ENCODE measurements at regions not wholly inside any gene's neighbourhood (a gene's known extent, or its start where the extent isn't known, plus 50 kb on each side); places are given as distances from the start of the nearest gene placed in this dataset.

DNA sequence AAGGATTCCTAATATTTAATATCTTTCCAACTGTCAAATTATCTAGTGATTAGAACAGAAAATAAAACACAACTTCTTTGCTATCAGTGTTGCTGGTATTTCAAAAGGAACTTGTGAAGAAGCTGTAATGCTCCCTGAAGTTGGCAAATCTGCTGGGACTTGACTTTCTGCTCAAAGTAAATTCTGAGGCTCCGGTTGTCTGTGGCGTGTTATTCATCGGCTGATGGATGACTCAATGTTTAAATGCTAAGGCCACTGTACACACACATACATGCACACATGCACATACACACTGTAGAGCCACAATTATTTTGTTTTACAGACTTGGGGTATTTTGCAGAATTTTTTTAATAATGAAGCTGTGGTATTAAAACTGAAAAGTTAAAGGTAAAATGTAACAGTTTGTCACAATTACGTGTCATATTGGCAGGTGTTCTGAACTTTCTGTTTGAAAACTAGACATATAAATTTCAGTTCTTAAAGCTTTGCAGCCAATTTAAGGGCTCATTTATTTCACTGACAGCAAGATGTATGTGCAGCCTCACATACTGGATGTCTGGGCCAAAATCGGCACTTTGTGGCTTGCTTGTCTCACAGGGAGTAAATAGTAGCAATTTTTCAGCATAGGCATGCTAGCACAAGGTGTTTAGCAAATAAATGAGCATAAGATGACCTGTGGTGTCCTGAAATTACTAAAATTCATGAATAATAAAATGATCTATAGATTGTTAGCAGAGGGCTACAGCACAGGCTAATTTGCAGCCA lies 1691.7 kb upstream of the PCDH20 start:
- no peak for DNase-seq (ENCODE audit: low read depth)

DNA sequence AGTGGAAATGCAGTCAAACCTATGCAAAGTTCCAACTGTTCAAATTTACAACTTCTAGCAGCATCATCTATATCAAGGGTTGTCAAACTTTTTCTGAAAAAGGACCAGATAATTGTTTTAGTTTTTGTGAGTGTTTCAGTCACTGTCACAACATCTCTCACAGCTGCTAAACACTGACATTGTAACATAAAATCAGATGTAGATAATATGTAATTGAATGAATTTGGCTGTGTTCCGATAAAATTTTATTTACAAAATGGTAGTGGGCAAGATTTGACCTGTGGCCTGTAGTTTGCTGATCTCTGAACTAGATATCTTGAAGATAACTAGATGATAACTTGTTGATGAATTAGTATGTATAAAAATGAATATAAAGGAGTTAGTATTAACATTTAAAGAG lies 1679.1 kb upstream of the PCDH20 start:
- no peak for DNase-seq (ENCODE audit: low read depth)

DNA sequence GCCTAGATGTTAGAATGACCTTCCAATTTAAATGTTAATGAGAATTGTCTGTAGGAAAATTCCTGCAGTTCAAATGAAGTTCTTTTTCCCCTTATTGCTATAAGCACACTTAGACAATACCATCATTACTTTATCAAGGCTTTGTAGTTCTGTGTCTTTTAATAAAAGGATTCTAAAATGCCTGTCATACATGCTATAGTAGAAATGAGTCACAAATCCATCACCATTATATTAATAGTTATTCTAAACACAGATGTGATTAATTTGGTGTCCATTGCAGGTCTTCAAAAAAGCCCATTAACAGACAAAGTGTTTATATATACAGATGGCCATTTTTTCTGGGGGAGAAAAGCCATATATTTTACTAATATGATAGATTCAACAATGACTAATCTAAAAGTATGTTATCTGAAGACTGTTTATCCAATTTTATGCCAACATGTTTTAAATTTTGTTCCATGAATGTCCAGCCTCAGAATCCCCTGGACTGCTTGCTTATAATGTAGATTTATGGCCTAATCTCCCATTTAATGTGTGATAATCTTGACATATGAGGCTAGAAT lies 1678.3 kb upstream of the PCDH20 start:
- DNase-seq (ENCODE audit: low read depth), result no peak

DNA sequence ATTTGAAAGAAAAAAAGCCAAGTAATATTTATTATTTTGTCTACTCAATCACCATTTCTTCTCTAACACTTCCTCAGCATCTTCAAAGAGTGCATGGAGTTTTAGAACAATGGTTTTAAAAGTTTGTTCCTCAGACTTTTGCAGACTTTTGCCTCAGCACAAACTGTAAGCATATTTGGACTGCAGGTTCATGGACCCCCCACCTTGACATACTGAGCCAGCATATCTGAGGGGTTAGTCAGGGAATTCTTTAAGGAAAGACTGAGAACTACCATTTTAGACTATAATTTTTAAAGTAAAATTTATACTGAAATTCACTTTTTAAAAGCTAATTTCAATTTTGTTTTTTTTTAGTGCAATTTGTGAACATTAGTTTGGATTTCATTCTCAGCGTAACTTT lies 1676.8 kb upstream of the PCDH20 start:
- no peak for DNase-seq (ENCODE audit: low read depth)

DNA sequence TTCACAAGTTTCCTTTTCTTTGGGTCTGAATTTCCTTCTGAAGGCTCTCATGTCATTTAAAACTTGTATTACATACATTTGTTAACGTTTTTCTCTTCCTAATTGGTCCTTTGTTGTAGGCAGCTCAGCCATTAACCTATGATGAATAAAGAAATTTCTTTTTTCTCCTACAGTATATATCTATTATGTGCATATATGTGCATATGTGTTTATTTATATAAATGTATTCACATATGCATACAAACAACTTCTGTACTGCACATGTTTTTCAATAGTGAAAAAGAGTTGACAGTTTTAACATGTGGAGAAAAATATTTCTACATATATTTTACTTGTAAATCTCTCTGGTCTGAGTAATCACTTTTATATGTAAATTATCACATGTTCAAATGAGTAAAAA lies 1674.9 kb upstream of the PCDH20 start:
- no peak for DNase-seq (ENCODE audit: low read depth)

DNA sequence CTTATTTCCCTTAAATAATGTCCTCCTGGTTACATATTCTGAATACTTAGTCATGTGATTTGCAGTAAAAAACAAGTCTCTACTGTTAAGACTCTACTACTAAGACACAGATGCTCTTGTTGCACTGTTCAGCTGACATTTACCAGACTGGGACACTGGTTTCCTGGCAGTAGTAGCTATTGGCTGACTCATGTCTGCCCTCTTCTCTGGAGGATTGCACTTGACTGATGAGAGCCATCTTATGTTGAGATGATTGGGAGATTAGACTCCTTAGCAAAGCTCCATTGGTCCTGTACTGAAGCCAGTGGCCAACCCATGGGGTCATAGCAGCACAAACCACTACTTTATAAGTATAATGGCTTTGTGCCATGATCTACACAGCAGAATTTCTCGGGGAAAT lies 1672.6 kb upstream of the PCDH20 start:
- DNase-seq (ENCODE audit: low read depth), result no peak

DNA sequence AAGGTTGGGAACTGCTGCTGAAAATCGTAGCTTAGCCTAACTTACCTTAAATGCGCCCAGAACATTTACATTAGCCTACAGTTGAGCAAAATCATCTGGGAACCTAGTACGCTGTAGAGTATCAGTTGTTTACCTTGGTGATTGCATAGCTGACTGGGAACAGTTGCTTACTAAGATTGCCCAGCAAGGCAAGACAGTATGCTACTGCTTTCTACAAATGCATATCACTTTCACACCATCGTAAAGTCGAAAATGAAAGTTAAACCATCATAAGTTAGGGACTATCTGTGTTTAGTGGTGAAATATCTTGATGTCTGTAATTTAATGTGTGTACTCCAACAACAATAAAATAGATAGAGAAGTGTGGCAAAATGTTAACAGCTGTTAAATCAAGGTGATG lies 1670.6 kb upstream of the PCDH20 start:
- DNase-seq (ENCODE audit: low read depth), result no peak

DNA sequence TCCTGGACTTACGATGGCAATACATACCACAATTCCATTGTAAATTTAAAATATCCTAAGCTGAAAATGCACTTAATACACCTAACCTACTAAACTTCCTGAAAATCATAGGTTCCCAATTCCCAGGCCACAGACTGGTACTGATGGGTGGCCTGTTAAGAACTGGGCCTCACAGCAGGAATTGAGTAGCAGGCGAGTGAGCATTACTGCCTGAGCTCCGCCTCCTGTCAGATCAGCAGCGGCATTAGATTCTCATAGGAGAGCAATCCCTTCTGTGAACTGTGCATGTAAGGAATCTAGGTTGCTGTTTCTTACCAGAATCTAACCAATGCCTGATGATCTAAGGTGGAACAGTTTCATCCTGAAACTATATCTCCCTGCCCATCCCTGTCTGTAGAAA lies 1670.2 kb upstream of the PCDH20 start:
- DNase-seq (ENCODE audit: low read depth), result no peak

DNA sequence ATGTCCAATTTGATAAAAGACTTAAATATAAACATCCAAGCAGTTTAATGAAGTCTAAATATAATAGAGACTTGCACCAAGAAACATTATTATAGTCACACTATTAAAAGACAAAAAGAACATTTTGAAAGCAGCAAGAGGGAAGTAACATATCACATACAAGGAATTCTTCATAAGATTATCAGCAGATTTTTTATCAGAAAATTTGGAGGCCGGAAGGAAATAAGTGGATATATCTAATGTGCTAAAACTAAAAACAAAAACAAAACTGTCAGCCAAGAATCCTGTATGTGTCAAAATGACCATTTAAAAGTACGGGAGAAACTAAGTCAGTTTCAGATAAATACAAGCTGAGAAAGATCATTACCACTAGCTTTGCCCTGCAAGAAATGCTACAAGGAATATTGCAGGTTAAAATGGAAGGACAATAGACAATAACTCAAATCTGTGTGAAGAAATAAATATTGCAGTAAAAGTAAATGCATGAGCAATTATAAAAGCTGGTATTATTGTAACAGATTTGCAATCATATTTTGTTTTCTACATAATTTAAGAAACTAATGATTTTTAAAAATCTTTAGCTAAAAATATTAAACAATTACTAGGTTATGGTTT lies 1665.9 kb upstream of the PCDH20 start:
- DNase-seq (ENCODE audit: low read depth), result no peak

DNA sequence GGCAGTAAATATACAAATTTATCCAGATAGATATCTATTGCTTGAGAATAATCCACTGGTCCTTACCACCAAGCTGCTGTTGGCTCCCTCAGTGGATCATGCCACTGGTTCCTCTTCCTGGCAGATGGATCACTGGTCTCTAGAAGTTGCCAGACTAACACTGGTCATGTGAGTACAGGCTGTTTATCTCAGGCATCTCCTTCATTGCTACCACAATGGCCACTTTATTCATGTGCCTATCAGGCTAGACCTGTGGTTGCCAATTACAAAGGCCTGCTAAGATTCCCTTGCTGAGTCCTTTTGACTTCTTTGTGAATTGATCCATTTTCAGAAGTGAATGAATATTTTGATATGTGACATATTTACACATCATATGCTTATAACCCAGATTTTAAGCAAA lies 1659.5 kb upstream of the PCDH20 start:
- no peak for DNase-seq (ENCODE audit: low read depth)

DNA sequence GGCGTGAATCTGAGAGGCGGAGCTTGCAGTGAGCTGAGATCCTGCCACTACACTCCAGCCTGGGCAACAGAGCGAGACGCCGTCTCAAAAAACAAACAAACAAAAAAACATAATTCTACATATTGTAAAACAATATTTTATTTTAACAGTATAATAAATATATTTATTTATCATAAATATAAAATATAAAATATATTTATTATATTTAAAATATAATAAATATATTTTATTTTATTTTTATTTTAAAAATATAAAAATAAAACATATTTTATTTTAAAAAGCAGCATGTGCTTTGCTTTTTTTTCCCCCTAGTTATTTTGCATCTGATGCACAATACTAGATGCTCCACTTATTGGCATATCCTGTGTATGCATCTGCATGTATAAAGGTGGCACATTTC lies 1634.6 kb upstream of the PCDH20 start:
- no peak for DNase-seq (ENCODE audit: low read depth)

DNA sequence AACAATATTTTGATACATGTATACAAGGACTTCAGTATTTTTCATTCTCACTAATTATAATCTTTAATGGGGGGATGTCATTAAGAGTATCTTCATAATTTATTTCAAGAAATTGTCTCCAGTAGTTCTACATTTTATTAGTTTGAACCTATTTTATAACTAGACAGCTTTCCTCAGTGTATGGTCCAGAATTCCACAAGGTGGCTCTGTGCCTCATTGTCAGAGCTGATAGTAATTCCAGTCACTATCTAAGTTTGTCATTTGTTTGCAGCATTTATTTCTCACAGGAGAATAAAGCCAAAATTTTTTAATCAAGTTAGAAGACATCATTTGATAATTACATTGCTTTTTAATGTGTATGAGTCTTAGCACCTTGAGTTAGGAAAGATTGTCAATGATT lies 1633.0 kb upstream of the PCDH20 start:
- no peak for DNase-seq (ENCODE audit: low read depth)

DNA sequence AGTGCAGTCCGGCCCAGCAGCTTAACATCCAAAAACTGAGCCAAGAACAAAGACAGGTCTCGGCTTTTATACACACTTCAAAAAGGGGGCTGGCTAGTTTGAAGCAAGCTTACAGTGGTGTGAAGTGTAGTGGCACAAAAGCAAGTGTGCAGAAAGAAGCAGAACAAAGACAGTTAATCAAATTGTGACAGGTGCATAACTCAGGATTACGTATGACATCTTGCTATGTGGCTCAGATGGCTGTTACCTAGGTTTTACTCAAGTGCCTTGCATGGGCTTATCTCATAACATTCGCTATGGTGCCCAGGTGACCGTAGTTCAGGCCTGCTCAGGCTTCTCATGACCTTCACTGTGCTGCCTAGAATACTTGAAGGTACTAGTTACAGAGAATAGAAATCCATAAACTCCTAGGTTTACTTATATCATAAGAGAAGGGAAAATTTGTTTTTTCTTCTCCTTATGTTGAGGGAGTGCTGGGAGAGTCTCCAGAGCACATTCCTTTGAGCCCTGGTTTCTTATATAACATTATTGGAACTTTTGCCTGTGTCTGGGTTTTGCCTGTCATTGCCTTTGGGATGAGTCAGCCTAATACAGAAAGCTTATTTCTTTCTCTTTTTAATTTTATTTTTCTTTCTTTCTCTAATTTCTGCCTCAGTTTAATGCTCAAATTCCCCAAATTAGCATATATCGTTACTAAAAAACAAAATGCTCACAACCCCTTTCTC lies 1629.1 kb upstream of the PCDH20 start:
- no peak for DNase-seq (ENCODE audit: low read depth)

DNA sequence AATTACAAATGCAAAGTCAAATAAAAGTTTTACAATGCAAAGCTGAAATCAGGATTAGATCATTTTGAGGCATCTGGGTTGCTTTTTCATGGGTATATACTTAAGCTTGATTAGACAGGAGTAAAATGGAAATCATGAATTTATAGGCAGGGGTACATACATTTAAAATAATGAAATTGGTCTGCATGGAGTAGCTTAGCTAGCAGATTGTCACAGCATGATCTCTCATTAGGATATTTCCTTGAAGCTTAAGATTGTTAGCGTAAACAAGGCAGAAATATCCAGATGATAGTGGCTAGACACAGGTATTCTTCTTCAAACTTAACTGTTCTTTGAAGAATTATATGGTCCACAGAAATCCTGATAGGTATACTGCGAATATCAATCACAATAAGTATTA lies 1627.0 kb upstream of the PCDH20 start:
- no peak for DNase-seq (ENCODE audit: low read depth)

DNA sequence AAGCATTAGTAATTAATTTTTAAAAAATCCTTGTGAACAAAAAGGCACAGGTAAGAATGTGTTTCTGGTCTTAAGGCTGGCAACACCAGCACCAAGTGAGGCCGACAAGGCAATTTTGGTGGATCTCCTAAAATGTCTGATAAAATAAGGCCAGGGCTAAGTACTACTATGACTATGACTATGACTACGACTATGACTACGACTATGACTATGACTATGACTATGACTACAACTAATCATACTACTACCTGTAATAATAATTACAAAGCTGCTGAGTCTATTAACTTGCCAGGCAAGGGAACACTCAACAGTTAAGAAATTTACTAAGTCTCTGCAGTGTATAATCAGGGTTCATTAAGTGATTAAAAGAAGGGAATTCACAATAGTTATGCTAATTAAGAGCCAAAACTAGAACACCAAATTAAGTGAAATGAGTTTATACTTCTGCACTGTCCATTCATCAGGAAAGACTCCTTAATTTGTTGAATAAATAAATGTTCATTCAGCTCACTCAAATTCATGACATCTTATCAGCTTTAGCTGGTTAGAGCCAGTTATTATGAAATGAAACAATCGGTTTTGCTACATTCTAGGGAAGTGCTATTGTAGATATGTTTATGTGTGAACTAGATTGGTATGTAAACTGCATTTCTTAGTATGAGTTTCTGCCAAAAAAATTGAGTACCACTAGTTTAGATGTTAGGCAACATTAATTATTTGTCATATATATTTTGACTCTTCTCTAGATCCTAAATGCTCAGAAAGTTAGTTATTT lies 1626.2 kb upstream of the PCDH20 start:
- no peak for DNase-seq (ENCODE audit: low read depth)

DNA sequence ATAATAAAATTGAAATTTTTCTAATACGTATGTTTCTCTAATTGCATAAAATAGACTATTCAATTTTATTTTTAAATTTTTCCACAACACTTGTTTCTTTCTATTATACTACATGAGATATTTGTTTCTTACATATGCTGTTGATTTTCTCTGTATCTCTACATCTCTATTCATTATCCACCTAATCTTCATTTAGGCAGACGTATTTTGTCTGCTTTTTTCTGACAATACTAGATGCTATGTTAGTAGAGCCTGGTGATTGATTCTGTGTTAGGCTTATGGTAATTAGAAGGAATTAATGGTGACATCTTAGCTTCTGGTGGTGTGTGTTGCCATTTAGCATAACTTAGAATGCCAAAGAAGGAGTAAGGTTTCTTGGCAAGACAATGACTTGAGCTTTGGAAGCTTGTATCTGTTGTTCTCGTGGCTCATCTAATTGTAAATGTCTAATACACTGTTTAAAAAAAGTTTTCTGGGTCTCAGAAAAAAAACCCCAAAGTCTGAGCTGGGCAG lies 1610.7 kb upstream of the PCDH20 start:
- no peak for DNase-seq (ENCODE audit: low read depth)

DNA sequence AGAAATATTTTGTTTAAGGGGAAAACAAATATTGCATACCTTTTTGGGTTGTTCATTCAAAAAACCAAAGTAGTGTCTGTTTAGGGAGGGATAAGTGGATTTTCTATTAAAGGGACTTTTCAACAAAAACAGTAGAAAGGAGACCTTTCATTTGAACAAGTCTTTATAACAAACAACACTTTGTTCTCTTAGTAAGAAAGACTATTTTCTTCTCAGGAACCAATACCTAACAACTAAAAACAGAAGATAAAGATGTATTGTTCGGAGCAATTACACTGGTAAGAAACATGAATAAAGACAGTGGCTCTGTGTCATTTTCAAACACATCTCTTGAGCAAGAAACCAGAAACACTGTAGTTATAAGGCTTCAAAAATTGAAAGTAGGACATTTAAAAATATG lies 1610.1 kb upstream of the PCDH20 start:
- no peak for DNase-seq (ENCODE audit: low read depth)

DNA sequence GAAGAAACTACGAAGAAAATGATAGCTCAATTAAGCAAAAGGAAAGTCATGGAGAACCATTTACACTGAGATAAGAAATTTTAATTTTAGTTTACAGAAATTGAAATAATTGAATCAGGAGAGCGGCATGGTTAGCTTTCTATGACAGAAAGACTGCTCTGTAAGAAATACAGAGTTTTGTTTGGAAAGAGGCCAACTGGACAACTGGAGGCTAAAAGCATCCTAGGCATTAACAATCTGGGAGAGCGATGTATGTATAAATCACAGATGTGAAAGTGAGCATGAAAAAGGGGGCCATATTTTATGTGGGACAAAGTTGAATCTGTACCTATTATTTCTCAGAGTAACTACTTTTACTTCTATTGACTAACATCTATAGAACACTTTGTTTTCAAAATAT lies 1608.8 kb upstream of the PCDH20 start:
- no peak for DNase-seq (ENCODE audit: low read depth)

DNA sequence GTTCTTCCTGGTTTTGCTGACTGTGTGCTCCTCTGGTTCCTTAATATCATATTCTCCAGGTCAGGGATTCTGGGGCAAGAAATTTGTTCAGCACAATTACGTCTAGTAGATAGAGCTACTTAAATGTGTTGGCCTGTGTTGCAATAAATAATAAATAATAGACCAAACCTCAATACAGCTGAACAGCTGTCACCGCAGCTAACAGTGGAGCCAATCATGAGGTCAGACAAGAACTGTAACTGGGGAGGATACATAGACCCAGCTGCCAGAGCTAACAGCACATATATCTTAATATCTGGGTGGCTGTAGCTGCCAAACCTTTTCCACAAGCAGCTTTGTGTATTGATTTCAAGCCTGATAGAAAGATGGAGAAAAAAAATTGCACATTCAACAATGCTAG lies 1596.3 kb upstream of the PCDH20 start:
- no peak for DNase-seq (ENCODE audit: low read depth)

DNA sequence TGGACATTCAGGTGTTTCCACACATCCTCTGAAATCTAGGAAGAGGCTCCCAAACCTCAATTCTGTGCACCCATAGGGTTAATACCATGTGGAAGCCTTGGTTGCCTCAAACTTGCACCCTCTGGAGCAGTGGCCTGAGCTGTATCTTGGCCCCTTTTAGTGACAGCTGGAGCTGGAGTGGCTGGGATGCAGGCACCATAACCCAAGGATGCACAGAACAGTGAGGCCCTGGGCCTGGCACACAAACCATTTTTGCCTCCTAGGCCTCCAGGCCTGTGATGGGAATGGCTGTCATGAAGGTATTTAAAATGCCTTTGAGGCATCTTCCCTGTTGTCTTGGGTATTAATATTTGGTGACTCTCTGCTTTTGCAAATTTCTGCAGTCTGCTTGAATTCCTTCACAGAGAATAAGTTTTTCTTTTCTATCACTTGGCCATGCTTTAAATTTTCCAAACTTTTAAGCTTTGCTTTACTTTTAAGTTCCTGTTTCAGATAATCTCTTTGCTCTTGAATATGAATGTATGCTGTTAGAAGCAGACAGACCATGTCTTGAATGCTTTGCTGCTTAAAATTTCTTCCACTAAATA lies 1594.5 kb upstream of the PCDH20 start:
- no peak for DNase-seq (ENCODE audit: low read depth)

DNA sequence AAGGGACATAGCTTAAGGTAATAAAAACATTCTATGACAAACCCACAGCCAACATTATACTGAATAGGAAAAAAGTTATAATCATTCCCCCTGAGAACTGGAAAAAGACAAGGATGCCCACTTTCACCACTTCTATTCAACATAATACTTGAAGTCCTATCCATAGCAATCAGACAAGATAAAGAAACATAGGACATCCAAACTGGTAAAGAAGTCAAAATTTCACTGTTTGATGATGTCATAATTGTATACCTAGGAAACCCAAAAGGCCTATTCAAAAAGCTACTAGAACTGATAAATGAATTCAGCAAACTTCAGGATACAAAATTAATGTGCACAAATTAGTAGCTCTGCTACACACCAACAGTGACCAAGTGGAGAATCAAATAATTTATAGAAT lies 1590.0 kb upstream of the PCDH20 start:
- no peak for DNase-seq (ENCODE audit: low read depth)

DNA sequence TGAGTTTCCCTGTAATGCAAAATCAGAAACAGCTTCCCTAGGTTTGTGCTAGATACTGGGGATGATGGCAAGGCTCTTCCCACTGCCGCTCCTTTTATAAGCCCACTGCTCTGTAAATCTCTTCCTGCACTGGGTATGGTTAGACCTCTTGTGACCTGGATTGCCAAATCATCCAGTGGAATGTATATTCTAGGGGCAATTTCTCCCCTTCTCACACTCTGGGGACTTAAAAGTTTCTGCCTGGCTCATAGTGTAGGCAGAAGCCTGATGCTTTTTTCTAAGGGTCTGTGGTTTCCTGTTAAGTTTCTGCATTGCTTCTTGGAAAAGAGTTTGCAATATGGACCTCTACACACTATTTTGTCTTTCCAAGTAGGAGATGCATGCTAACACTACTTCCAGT lies 1582.0 kb upstream of the PCDH20 start:
- no peak for DNase-seq (ENCODE audit: low read depth)
